Lower leg skin (tissue), 3 donors: ENCODE measurements at regions not wholly inside any gene's neighbourhood (a gene's known extent, or its start where the extent isn't known, plus 50 kb on each side); places are given as distances from the start of the nearest gene placed in this dataset.

ENCODE experiments used
- CTCF ChIP-seq, 3 donors: fragments of 450-650 bp; IDR thresholded peaks; one replicate each; pipeline ENCODE4 v1.5.1; 2016; ENCODE audit warnings: antibody characterized with exemption in 3 of 3, mild to moderate bottlenecking in 3 of 3, moderate library complexity in 2 of 3
- POLR2A ChIP-seq, 2 donors: fragments of 450-650 bp; IDR thresholded peaks; one replicate each; pipeline ENCODE4 v1.6.1; 2016 to 2017; ENCODE audit warnings: antibody characterized with exemption in 2 of 2, mild to moderate bottlenecking in 1 of 2, moderate library complexity in 1 of 2

- TF ChIP-seq CTCF (IDR thresholded peaks at IDR 0.05) (no peak), POLR2A (IDR thresholded peaks at IDR 0.05) (no peak)
These were observed 384.6 kb downstream of the UQCRFS1 start for GRCh38 chr19:28828276-28828870.
